H1 (cell line): ENCODE measurements at regions not wholly inside any gene's neighbourhood (a gene's known extent, or its start where the extent isn't known, plus 50 kb on each side); places are given as distances from the start of the nearest gene placed in this dataset.

Experiments
- CHD2 ChIP-seq: IDR thresholded peaks from 2 replicates; pipeline ENCODE4 v1.6.1; 2012; ENCODE audit warnings: low read length, improper control_type of control experiment
- TCF12 ChIP-seq: IDR thresholded peaks from 2 replicates; pipeline ENCODE4 v1.6.1; 2011; ENCODE audit warnings: low read depth, mild to moderate bottlenecking, low read length

DNA sequence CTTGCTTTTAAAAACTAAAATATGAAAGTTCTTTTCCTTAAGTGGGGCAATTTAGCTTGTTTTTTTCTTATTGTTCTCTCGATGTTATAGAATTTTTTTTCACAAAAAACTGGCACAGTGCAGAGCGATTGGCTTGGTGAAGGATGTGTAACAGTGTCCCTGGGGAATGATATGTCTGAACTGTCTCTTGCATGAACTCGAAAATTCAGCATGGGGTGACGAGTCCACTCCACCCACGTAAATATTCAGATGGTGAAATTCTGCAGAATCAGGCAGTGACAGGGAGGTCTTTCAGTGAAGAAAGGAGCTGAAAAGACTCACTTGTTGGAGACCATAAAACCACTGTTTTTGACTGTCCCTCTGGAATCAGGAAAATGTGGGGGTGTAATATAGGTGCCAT lies 505.3 kb downstream of the MMUT start (continued):
- no peak for TF ChIP-seq TCF12
- TF ChIP-seq CHD2, result no peak
- TF ChIP-seq, all 59 proteins: peak for 0
